ENCODE measurements at regions not wholly inside any gene's neighbourhood (a gene's known extent, or its start where the extent isn't known, plus 50 kb on each side); places are given as distances from the start of the nearest gene placed in this dataset.

DNA sequence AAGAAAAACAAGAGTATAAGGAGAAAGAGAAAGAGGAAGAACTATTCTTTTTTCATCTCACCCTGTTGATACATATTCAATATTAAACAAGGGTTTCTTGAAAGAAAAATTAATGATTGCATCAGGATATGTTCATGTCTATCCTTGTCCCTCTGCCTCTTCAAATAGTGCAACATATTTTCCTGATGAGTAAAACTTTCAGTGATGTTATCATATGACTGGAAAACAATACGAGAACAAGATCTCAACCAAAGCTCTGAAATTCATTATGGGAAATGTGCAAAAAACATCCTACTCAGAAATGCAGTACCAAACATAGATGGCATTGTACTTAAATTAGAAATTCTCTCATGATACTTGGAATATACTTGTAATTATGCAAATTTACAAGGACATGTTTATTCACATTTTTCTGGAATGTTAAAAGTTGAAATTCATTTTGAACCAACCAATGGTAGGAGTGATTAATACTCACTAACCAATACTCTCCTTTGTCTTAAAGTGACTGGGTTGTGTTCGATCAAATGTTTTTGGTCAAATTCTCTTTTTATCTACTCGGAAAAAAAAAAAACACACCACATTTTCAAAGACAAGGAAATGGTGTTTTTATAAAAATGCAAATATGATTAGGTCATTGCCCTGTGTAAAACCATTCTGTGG, 148.9 kb upstream of the GULP1 start:
- peak; percentile 56 for DNase-seq (ENCODE audit: low read depth)
- H3K4me3 ChIP-seq (ENCODE audit: control insufficient read depth, low read depth, low read length): no peak overlapping the region
- TF ChIP-seq, protein P1, sequence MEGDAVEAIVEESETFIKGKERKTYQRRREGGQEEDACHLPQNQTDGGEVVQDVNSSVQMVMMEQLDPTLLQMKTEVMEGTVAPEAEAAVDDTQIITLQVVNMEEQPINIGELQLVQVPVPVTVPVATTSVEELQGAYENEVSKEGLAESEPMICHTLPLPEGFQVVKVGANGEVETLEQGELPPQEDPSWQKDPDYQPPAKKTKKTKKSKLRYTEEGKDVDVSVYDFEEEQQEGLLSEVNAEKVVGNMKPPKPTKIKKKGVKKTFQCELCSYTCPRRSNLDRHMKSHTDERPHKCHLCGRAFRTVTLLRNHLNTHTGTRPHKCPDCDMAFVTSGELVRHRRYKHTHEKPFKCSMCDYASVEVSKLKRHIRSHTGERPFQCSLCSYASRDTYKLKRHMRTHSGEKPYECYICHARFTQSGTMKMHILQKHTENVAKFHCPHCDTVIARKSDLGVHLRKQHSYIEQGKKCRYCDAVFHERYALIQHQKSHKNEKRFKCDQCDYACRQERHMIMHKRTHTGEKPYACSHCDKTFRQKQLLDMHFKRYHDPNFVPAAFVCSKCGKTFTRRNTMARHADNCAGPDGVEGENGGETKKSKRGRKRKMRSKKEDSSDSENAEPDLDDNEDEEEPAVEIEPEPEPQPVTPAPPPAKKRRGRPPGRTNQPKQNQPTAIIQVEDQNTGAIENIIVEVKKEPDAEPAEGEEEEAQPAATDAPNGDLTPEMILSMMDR (conservative IDR thresholded peaks at IDR 0.05; ENCODE audit: control insufficient read depth, insufficient read depth, low read depth, low read length): no peak

DNA sequence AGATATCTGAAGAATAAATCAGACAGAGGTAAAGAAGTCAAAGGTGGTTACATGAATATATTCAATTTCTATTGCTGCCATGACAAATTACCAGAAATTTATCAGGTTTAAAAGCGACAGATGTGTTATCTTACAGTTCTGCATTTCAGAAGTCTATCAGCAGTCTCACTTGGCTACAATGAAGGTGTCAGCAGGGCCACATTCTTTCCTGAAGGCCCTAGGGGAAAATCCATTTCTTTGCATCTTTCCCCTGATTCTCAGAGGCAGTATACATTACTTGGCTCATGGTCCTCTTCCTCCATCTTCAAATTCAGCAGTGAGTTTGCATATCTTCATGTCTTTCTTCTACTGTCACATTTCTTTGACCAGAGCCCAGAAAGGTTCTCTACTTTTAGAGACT, 145.8 kb upstream of the GULP1 start:
- TF ChIP-seq, protein P1 (conservative IDR thresholded peaks at IDR 0.05; ENCODE audit: control insufficient read depth, insufficient read depth, low read depth, low read length): no peak
- H3K4me3 ChIP-seq (ENCODE audit: control insufficient read depth, low read depth, low read length): no peak overlapping the region
- no peak for DNase-seq (ENCODE audit: low read depth)

DNA sequence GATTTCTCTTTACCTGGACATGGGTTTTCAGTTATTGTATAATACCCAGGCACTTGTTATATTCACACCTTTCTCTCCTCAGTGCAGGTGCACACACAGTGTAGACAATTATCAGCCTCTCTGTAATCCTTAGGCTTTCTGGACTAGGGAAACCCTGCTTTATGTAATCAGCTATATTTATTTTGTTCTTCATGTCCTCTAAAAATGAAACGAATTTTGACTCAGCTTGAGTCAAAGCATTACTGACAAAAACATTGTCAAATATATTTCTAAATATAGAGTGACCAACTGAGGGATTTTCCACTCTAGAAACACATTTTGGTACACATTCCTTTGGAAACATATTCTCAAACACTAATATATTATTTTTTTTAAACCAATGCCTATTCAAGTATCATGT, 144.8 kb upstream of the GULP1 start:
- no peak for DNase-seq (ENCODE audit: low read depth)
- H3K4me3 ChIP-seq (ENCODE audit: control insufficient read depth, low read depth, low read length): no peak overlapping the region
- TF ChIP-seq, protein P1 (conservative IDR thresholded peaks at IDR 0.05; ENCODE audit: control insufficient read depth, insufficient read depth, low read depth, low read length): no peak

DNA sequence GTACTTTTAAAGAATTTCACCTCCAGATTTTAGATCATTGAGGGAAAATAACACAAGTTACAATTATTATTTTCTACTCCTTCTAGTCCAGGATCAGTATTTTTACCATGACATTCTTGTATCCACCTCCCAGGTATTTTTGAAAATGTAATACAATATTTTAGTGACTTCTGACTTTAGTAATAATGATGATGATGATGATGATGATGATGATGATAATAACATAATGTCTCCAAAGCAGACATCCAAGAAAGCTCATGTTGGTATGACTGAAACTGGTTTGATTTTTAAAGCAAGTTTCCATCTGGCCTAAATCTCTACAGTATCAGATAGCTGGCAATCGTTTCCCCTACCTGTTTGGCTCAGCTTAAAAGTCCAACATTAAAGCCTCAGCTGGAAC, 140.0 kb upstream of the GULP1 start:
- DNase-seq (ENCODE audit: low read depth): no peak
- TF ChIP-seq, protein P1 (conservative IDR thresholded peaks at IDR 0.05; ENCODE audit: control insufficient read depth, insufficient read depth, low read depth, low read length): no peak
- H3K4me3 ChIP-seq (ENCODE audit: control insufficient read depth, low read depth, low read length): no peak overlapping the region

DNA sequence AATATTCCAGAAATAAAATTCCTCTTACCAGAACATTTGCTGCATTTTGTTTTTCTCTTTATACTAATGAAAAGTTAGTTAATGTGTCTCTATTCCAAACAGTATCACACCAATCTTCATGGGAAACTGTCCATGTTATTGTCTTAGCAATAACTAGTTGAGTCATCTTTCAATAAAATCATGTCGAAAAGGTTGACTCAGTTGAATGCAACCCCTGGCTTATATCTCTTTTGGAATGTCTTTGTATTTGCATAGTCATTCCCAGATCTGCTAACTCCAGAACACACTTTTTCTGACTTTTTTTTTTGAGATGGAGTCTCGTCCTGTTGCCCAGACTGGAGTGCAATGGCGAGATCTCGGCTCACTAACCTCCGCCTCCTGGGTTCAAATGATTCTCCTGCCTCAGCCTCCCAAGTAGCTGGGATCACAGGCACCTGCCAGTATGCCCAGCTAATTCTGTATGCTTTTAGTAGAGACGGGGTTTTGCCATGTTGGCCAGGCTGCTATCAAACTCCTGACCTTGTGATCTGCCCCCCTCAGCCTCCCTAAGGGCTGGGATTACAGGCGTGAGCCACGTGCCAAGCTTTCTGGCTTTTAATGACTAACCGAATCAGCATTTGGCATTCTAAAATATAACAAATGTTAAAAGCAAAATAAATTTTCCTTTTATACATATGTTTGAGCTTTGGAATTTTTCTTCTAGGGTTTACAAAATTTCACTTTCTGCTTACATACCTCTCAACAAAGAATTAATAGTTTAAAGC, 133.2 kb upstream of the GULP1 start:
- TF ChIP-seq, protein P1 (conservative IDR thresholded peaks at IDR 0.05; ENCODE audit: control insufficient read depth, insufficient read depth, low read depth, low read length): no peak
- DNase-seq (ENCODE audit: low read depth): peak; percentile 62
- H3K4me3 ChIP-seq (ENCODE audit: control insufficient read depth, low read depth, low read length): no peak overlapping the region

DNA sequence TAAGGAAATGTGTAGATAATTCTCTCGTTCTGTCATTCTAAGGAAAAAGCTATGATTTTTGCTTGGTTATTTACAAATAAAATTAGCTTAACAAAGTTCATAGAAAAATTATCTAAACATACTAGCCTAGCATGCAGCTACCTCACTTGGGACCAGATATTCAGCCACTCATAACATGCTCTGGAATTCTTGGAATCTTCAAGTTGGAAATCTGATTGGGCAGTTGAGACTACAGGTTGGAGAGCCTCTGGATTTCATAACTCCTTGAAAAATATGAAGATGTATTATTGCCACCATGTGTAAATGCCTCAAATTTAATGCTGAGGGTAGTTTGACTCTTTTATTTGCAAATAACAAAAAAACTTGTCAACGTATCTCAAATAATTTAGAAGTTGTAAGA, 132.2 kb upstream of the GULP1 start:
- TF ChIP-seq, protein P1 (conservative IDR thresholded peaks at IDR 0.05; ENCODE audit: control insufficient read depth, insufficient read depth, low read depth, low read length): no peak
- no peak for DNase-seq (ENCODE audit: low read depth)
- no peak overlapping the region for H3K4me3 ChIP-seq (ENCODE audit: control insufficient read depth, low read depth, low read length)

Measured in fibroblast of mammary gland (primary cell).